H1 (cell line): ENCODE measurements at regions not wholly inside any gene's neighbourhood (a gene's known extent, or its start where the extent isn't known, plus 50 kb on each side); places are given as distances from the start of the nearest gene placed in this dataset.

ENCODE experiments used
- CTCF ChIA-PET: fragments of 300-600 bp; sonication (Branson Sonifier 250); formaldehyde crosslinking; loops from one replicate; lab custom pipeline; 2021; ENCODE audit not compliant: partially characterized antibody; lab: Charles Lee
- POLR2A ChIA-PET: fragments of 300-600 bp; sonication (Branson Sonifier 250); formaldehyde crosslinking; loops from one replicate; lab custom pipeline; 2021; ENCODE audit warnings: inconsistent platforms; ENCODE audit not compliant: partially characterized antibody; lab: Charles Lee
- DNase-seq, 2 experiments: peaks; one replicate each; pipeline versions ENCODE4 v3.0.0 to v3.0.0-alpha.2; 2010 to 2022; ENCODE audit warnings: low spot score in 2 of 2, low read depth in 1 of 2, mixed read lengths in 1 of 2
- FAIRE-seq: peaks from 2 replicates; lab custom pipeline; 2011; peaks lifted over from hg19 to GRCh38; lab: Jason Lieb, UNC
- H2AFZ ChIP-seq: 2 replicates; pipeline ENCODE4 v1.8.1; 2012; ENCODE audit warnings: low read length, inconsistent platforms
- H2AK5ac ChIP-seq: 2 replicates; pipeline ENCODE4 v1.6.1; 2013; ENCODE audit warnings: low read depth, low read length
- H2BK120ac ChIP-seq: replicated peaks from 2 replicates; pipeline ENCODE3; 2013; ENCODE audit warnings: low read depth, low read length, inconsistent platforms
- H2BK12ac ChIP-seq: 2 replicates; pipeline ENCODE4 v1.6.1; 2013; ENCODE audit warnings: low read depth, low read length
- H2BK15ac ChIP-seq: 2 replicates; pipeline ENCODE4 v1.6.1; 2013; ENCODE audit warnings: low read length
- H2BK20ac ChIP-seq: 2 replicates; pipeline ENCODE4 v1.6.1; 2013; ENCODE audit warnings: low read length
- H2BK5ac ChIP-seq: 2 replicates; pipeline ENCODE4 v1.6.1; 2013; ENCODE audit warnings: low read depth, low read length
- H3K14ac ChIP-seq: 2 replicates; pipeline ENCODE4 v1.6.1; 2013; ENCODE audit warnings: inconsistent platforms; ENCODE audit not compliant: insufficient read length
- H3K18ac ChIP-seq: 2 replicates; pipeline ENCODE4 v1.6.1; 2013; ENCODE audit warnings: low read length; ENCODE audit errors: extremely low read depth
- H3K23ac ChIP-seq: 2 replicates; pipeline ENCODE4 v1.6.1; 2013; ENCODE audit warnings: inconsistent platforms; ENCODE audit not compliant: insufficient read length
- H3K23me2 ChIP-seq: 2 replicates; pipeline ENCODE4 v1.6.1; 2013; ENCODE audit warnings: low read depth, low read length
- H3K27ac ChIP-seq: 2 replicates; pipeline ENCODE4 v1.6.1; 2011; ENCODE audit warnings: low read depth, low read length, inconsistent platforms
- H3K27me3 ChIP-seq, 4 experiments: replicated peaks in 1 of 4; 1 replicate in 1 of 4; 2 replicates in 3 of 4; pipeline versions ENCODE4 v1.6.1 to v1.8.1; 2011 to 2013; ENCODE audit warnings: low read length in 3 of 4, mild to moderate bottlenecking in 3 of 4, inconsistent platforms in 2 of 4, mixed read lengths in 2 of 4, moderate library complexity in 1 of 4; ENCODE audit not compliant: control insufficient read depth in 3 of 4, insufficient read depth in 3 of 4; ENCODE audit errors: extremely low read depth in 1 of 4
- H3K36me3 ChIP-seq, 4 experiments: 2 replicates each; pipeline versions ENCODE4 v1.6.1 to v1.8.1; 2011 to 2013; ENCODE audit warnings: mild to moderate bottlenecking in 4 of 4, low read length in 3 of 4, moderate library complexity in 2 of 4, control low read depth in 1 of 4, inconsistent platforms in 1 of 4; ENCODE audit not compliant: insufficient read depth in 4 of 4, control insufficient read depth in 2 of 4
- H3K4ac ChIP-seq: replicated peaks from 2 replicates; pipeline ENCODE3; 2013; ENCODE audit warnings: low read length, low read depth, mixed read lengths, inconsistent platforms; ENCODE audit not compliant: insufficient read length
- H3K4me1 ChIP-seq, 4 experiments: replicated peaks in 1 of 4; 1 replicate in 1 of 4; 2 replicates in 3 of 4; pipeline versions ENCODE4 v1.6.1 to v1.8.1; 2011 to 2013; ENCODE audit warnings: low read length in 3 of 4, inconsistent platforms in 2 of 4, mixed read lengths in 1 of 4; ENCODE audit not compliant: insufficient read depth in 4 of 4, control insufficient read depth in 3 of 4
- H3K4me2 ChIP-seq, 2 experiments: 2 replicates each; pipeline versions ENCODE4 v1.6.1 to v1.8.1; 2011 to 2013; ENCODE audit warnings: low read depth in 2 of 2, low read length in 2 of 2, control low read depth in 1 of 2, inconsistent platforms in 1 of 2, mild to moderate bottlenecking in 1 of 2; ENCODE audit not compliant: insufficient read depth in 1 of 2
- H3K4me3 ChIP-seq, 4 experiments: fragments of 200-600, 300-600 bp in 1 of 4; sonication (generic), shearing (Covaris generic), sonication (Bioruptor Twin) in 1 of 4; 2 replicates each; pipeline versions ENCODE4 v1.5.1 to v1.8.1; 2011 to 2016; ENCODE audit warnings: low read length in 4 of 4, low read depth in 3 of 4, control low read depth in 2 of 4, inconsistent platforms in 2 of 4, mild to moderate bottlenecking in 2 of 4, mixed read lengths in 1 of 4, moderate library complexity in 1 of 4; ENCODE audit not compliant: insufficient read depth in 2 of 4; ENCODE audit errors: extremely low read depth in 1 of 4
- H3K56ac ChIP-seq: replicated peaks from 2 replicates; pipeline ENCODE3; 2013; ENCODE audit warnings: low read depth, mild to moderate bottlenecking, mixed read lengths, low read length, inconsistent platforms; ENCODE audit not compliant: insufficient read length
- H3K79me1 ChIP-seq: 2 replicates; pipeline ENCODE4 v1.6.1; 2013; ENCODE audit warnings: low read depth, low read length, control low read depth
- H3K79me2 ChIP-seq, 2 experiments: 2 replicates each; pipeline versions ENCODE4 v1.6.1 to v1.8.1; 2012 to 2013; ENCODE audit warnings: low read length in 2 of 2, mild to moderate bottlenecking in 2 of 2, inconsistent platforms in 1 of 2; ENCODE audit not compliant: insufficient read depth in 2 of 2, control insufficient read depth in 1 of 2
- H3K9ac ChIP-seq, 4 experiments: replicated peaks in 1 of 4; 1 replicate in 1 of 4; 2 replicates in 3 of 4; pipeline versions ENCODE4 v1.6.1 to v1.8.1; 2011 to 2013; ENCODE audit warnings: low read depth in 3 of 4, low read length in 3 of 4, control low read depth in 2 of 4, mild to moderate bottlenecking in 2 of 4, moderate library complexity in 2 of 4, inconsistent platforms in 1 of 4; ENCODE audit errors: extremely low read depth in 1 of 4
- H3K9me3 ChIP-seq, 2 experiments: 2 replicates each; pipeline versions ENCODE4 v1.6.1 to v1.8.1; 2012 to 2013; ENCODE audit warnings: mild to moderate bottlenecking in 2 of 2, moderate library complexity in 2 of 2, control low read depth in 1 of 2, inconsistent platforms in 1 of 2, low read depth in 1 of 2, low read length in 1 of 2, mixed read lengths in 1 of 2; ENCODE audit not compliant: insufficient read depth in 2 of 2
- H4K20me1 ChIP-seq, 2 experiments: replicated peaks in 1 of 2; 2 replicates each; pipeline versions ENCODE3 to v1.8.1; 2011 to 2013; ENCODE audit warnings: inconsistent platforms in 2 of 2, low read length in 2 of 2, mild to moderate bottlenecking in 1 of 2; ENCODE audit not compliant: insufficient read depth in 2 of 2, control insufficient read depth in 1 of 2
- H4K5ac ChIP-seq: 2 replicates; pipeline ENCODE4 v1.6.1; 2013; ENCODE audit warnings: low read length, low read depth, mixed read lengths, inconsistent platforms; ENCODE audit not compliant: insufficient read length
- H4K8ac ChIP-seq: 2 replicates; pipeline ENCODE4 v1.8.0; 2013; ENCODE audit warnings: mild to moderate bottlenecking, moderate library complexity, low read length, inconsistent platforms; ENCODE audit not compliant: insufficient read depth; ENCODE audit errors: extremely low read depth
- H4K91ac ChIP-seq: replicated peaks from 2 replicates; pipeline ENCODE3; 2013; ENCODE audit warnings: low read length, mixed read lengths, inconsistent platforms; ENCODE audit not compliant: insufficient read length
- BRCA1 ChIP-seq: IDR thresholded peaks from 2 replicates; pipeline ENCODE4 v1.6.1; 2012; ENCODE audit warnings: low read depth, low read length, improper control_type of control experiment
- SP2 ChIP-seq: IDR thresholded peaks from 2 replicates; pipeline ENCODE4 v1.6.1; 2012; ENCODE audit warnings: mild to moderate bottlenecking, low read length, inconsistent platforms
- TAF7 ChIP-seq: optimal IDR thresholded peaks from 2 replicates; pipeline ENCODE3; 2011; ENCODE audit warnings: low read depth, mild to moderate bottlenecking, inconsistent platforms, low read length, moderate library complexity, borderline replicate concordance
- WGBS, 2 experiments: shearing (Covaris generic) in 1 of 2; methylation state at CpG; one replicate each; pipeline versions ENCODE4 v1.1.6 to v1.1.7; 2013 to 2015; ENCODE audit warnings: low lambda C conversion rate in 2 of 2, mixed read lengths in 2 of 2, inconsistent platforms in 1 of 2, low coverage in 1 of 2, missing lambda C conversion rate in 1 of 2; ENCODE audit not compliant: insufficient replicate concordance in 2 of 2, insufficient coverage in 1 of 2, insufficient read length in 1 of 2; ENCODE audit errors: extremely low coverage in 1 of 2, missing lambda C conversion rate in 1 of 2; 5-methylcytosine and 5-hydroxymethylcytosine counted together

GRCh38 chr3:125652349-125652748 is 57.1 kb upstream of the OSBPL11 start:
- Histone ChIP-seq H3K79me2 (no peaks in the 10 kb centered on the region), H4K8ac (no peak overlapping the region), H3K79me1 (no peaks in the 10 kb centered on the region), H3K27me3 (no peaks in the 10 kb centered on the region), H2BK5ac (no peak overlapping the region), H4K5ac (no peak overlapping the region), H3K27ac (no peak overlapping the region), H3K4me2 (no peak overlapping the region), H2BK20ac (0 out of 2 replicates have a peak overlapping the region, but pooled peaks have one; percentile 21), H4K91ac (peak overlapping the region; percentile 35), H3K56ac (no peak overlapping the region), H3K23me2 (no peaks in the 10 kb centered on the region), H2BK120ac (no peak overlapping the region), H2AFZ (peak overlapping the region; percentile 66), H4K20me1 (no peaks in the 10 kb centered on the region), H3K18ac (no peak overlapping the region), H3K9ac (no peak overlapping the region), H3K14ac (no peak overlapping the region), H3K36me3 (no peaks in the 10 kb centered on the region), H2BK15ac (0 out of 2 replicates have a peak overlapping the region, but pooled peaks have one; percentile 88), H3K23ac (no peak overlapping the region), H2BK12ac (0 out of 2 replicates have a peak overlapping the region, but pooled peaks have one; percentile 40), H2AK5ac (no peak overlapping the region), H3K4ac (no peak overlapping the region), H3K4me1 (peaks cover 0 to 5% (median 0%) of the 10 kb centered on the region in 4 experiments; a peak in 4 of 7 replicates), H3K4me3 (no peak overlapping the region), H3K9me3 (no peaks in the 10 kb centered on the region)
- ChIA-PET CTCF (interaction anchor here (1.1 kb wide), 1 partner anchor 9 kb away, joined by 4 read pairs; no protein-coding TSS in a partner anchor), POLR2A (no interaction called here)
- FAIRE-seq: no peak
- TF ChIP-seq BRCA1 (no peak), TAF7 (no peak), SP2 (no peak)
- WGBS, 2 experiments: 85% methylated on average over 4 of the region's 4 CpGs; no CpG with 5 or more reads in 1 of the 2 experiments
- DNase-seq: peak in 1 of 2 experiments; percentile 33
